ENCODE measurements at regions not wholly inside any gene's neighbourhood (a gene's known extent, or its start where the extent isn't known, plus 50 kb on each side); places are given as distances from the start of the nearest gene placed in this dataset.
A peak's percentile ranks its signal among the peaks of the same experiment; 100 is the strongest.

- H3K36me3 Mint-ChIP-seq: no peaks in the 10 kb centered on the region
- H4K20me1 ChIP-seq (ENCODE audit: insufficient read depth, low read length): no peaks in the 10 kb centered on the region
- H3K9me3 Mint-ChIP-seq: peaks cover 0 to 2% (median 2%) of the 10 kb centered on the region in 7 donors
- peaks cover 26 to 48% (median 32%) of the 10 kb centered on the region in 3 donors for H3K27me3 Mint-ChIP-seq (ENCODE audit: low read depth in 3 of 3)
- TF ChIP-seq, protein P1, sequence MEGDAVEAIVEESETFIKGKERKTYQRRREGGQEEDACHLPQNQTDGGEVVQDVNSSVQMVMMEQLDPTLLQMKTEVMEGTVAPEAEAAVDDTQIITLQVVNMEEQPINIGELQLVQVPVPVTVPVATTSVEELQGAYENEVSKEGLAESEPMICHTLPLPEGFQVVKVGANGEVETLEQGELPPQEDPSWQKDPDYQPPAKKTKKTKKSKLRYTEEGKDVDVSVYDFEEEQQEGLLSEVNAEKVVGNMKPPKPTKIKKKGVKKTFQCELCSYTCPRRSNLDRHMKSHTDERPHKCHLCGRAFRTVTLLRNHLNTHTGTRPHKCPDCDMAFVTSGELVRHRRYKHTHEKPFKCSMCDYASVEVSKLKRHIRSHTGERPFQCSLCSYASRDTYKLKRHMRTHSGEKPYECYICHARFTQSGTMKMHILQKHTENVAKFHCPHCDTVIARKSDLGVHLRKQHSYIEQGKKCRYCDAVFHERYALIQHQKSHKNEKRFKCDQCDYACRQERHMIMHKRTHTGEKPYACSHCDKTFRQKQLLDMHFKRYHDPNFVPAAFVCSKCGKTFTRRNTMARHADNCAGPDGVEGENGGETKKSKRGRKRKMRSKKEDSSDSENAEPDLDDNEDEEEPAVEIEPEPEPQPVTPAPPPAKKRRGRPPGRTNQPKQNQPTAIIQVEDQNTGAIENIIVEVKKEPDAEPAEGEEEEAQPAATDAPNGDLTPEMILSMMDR (IDR thresholded peaks at IDR 0.05): no peak
- H3K4me2 ChIP-seq (replicated peaks; ENCODE audit: extremely low read depth, low read length, poor library complexity, severe bottlenecking): no peak overlapping the region
- H3K27ac ChIP-seq (ENCODE audit: low read depth in 1 of 2, low read length in 2 of 2): no peak overlapping the region
- 92% methylated on average over 2 of the region's 5 CpGs for WGBS (ENCODE audit: insufficient coverage)
- peaks cover 6% of the 10 kb centered on the region for H3K4me1 Mint-ChIP-seq
- H3K4me1 ChIP-seq (ENCODE audit: control insufficient read depth in 1 of 2, insufficient read depth in 2 of 2, low read length in 2 of 2): no peaks in the 10 kb centered on the region
- peaks cover 15 to 28% of the 10 kb centered on the region in 2 donors for H3K27me3 ChIP-seq (ENCODE audit: control insufficient read depth in 2 of 2, insufficient read depth in 2 of 2, low read length in 2 of 2)
- intact Hi-C loops (cut with micrococcal nuclease): no loop called here
- no peaks in the 10 kb centered on the region for H3K9me3 ChIP-seq (replicated peaks in 1 of 2; ENCODE audit: control insufficient read depth in 1 of 2, insufficient read depth in 1 of 2, low read length in 2 of 2)
- no peak overlapping the region for H2AFZ ChIP-seq (ENCODE audit: insufficient read depth, low read depth, low read length, poor library complexity, severe bottlenecking)
- no peak overlapping the region for H3K4me3 Mint-ChIP-seq
- H3K4me3 ChIP-seq (replicated peaks in 1 of 3; ENCODE audit: low read depth in 2 of 3, low read length in 3 of 3): no peak overlapping the region
- DNase-seq: no peak
- no peak overlapping the region for H3K9ac ChIP-seq (ENCODE audit: insufficient read depth, low read length, poor library complexity, severe bottlenecking)
- H3K79me2 ChIP-seq (ENCODE audit: insufficient read depth, low read length): no peaks in the 10 kb centered on the region
- H3K36me3 ChIP-seq (replicated peaks in 1 of 2; ENCODE audit: control insufficient read depth in 1 of 2, insufficient read depth in 2 of 2, low read length in 2 of 2): no peaks in the 10 kb centered on the region
- H3K27ac Mint-ChIP-seq: no peak overlapping the region
Measured at GRCh38 chr2:45141883-45142866, 132.9 kb upstream of the SIX2 start.

DNA sequence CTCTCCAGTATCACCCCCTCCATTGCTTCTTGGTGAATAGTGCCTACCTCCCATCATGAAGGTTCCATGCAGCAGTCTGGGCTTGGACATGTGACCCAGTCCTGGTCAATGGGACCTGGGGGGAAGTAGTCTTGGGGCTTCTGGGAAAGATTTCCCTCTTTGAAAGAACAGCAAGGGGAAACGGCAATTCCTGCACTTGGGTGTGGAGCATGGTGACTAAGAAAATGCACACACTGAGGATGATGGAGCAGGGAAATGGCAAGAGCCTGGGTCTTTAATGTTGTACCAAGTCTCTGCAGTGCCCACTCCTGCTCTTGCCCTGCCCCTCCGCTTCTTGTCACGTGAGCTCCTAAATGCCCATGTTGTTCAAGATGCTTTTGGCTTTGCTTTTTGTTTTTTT is 131.4 kb upstream of the SIX2 start:
- Histone ChIP-seq H4K20me1 (ENCODE audit: insufficient read depth, low read length) (no peaks in the 10 kb centered on the region), H3K9ac (ENCODE audit: insufficient read depth, low read length, poor library complexity, severe bottlenecking) (no peak overlapping the region), H3K9me3 (replicated peaks in 1 of 2; ENCODE audit: control insufficient read depth in 1 of 2, insufficient read depth in 1 of 2, low read length in 2 of 2) (no peaks in the 10 kb centered on the region), H3K27ac (ENCODE audit: low read depth in 1 of 2, low read length in 2 of 2) (no peak overlapping the region), H3K4me2 (replicated peaks; ENCODE audit: extremely low read depth, low read length, poor library complexity, severe bottlenecking) (no peak overlapping the region), H3K36me3 (replicated peaks in 1 of 2; ENCODE audit: control insufficient read depth in 1 of 2, insufficient read depth in 2 of 2, low read length in 2 of 2) (no peaks in the 10 kb centered on the region), H3K4me1 (ENCODE audit: control insufficient read depth in 1 of 2, insufficient read depth in 2 of 2, low read length in 2 of 2) (no peaks in the 10 kb centered on the region), H2AFZ (ENCODE audit: insufficient read depth, low read depth, low read length, poor library complexity, severe bottlenecking) (no peak overlapping the region), H3K4me3 (replicated peaks in 1 of 3; ENCODE audit: low read depth in 2 of 3, low read length in 3 of 3) (no peak overlapping the region), H3K79me2 (ENCODE audit: insufficient read depth, low read length) (no peaks in the 10 kb centered on the region), H3K27me3 (ENCODE audit: control insufficient read depth in 2 of 2, insufficient read depth in 2 of 2, low read length in 2 of 2) (peaks cover 15 to 28% of the 10 kb centered on the region in 2 donors)
- H3K4me3 Mint-ChIP-seq: peak overlapping the region in 1 of 2 donors; percentile 24
- no peak for DNase-seq
- no peaks in the 10 kb centered on the region for H3K36me3 Mint-ChIP-seq
- H3K27ac Mint-ChIP-seq: no peak overlapping the region
- H3K27me3 Mint-ChIP-seq (ENCODE audit: low read depth in 3 of 3): peaks cover 26 to 41% (median 33%) of the 10 kb centered on the region in 3 donors
- H3K9me3 Mint-ChIP-seq: peaks cover 0 to 2% (median 0%) of the 10 kb centered on the region in 7 donors
- TF ChIP-seq, protein P1 (IDR thresholded peaks at IDR 0.05): no peak
- intact Hi-C loops (cut with micrococcal nuclease): no loop called here
- H3K4me1 Mint-ChIP-seq: peaks cover 6% of the 10 kb centered on the region
- 67% methylated on average over 1 of the region's 3 CpGs for WGBS (ENCODE audit: insufficient coverage)

All from CD14-positive monocyte (primary cell).